B cell (primary cell): ENCODE measurements at regions not wholly inside any gene's neighbourhood (a gene's known extent, or its start where the extent isn't known, plus 50 kb on each side); places are given as distances from the start of the nearest gene placed in this dataset.
A peak's percentile ranks its signal among the peaks of the same experiment; 100 is the strongest.
"Not testable (repeated sequence)": the region's sequence is repeated elsewhere in the genome, so short reads cannot be mapped to it uniquely, and the experiment has no call there.

Experiments
- ATAC-seq: fragments of 200-7000 bp; cut with Tn5 transposase; one replicate; pipeline ENCODE4 v1.10.0; 2021; ENCODE audit warnings: low read depth, mild to moderate bottlenecking, moderate number of reproducible peaks, moderate library complexity
- CTCF ChIA-PET: fragments of 350-600 bp; sonication (Branson Sonifier 250); formaldehyde crosslinking; loops from one replicate; lab custom pipeline; 2021; ENCODE audit warnings: antibody characterized with exemption, inconsistent platforms; lab: Charles Lee
- POLR2A ChIA-PET: fragments of 350-600 bp; sonication (Branson Sonifier 250); formaldehyde crosslinking; loops from one replicate; lab custom pipeline; 2021; ENCODE audit warnings: antibody characterized with exemption; lab: Charles Lee
- DNase-seq: peaks from one replicate; pipeline ENCODE4 v3.0.0; 2013
- H2AFZ ChIP-seq: 2 replicates; pipeline ENCODE4 v1.6.1; 2012; ENCODE audit warnings: mild to moderate bottlenecking, low read depth, low read length; ENCODE audit not compliant: insufficient read depth, poor library complexity, severe bottlenecking
- H3K27ac ChIP-seq, 2 donors: 1 replicate in 1 of 2; 2 replicates in 1 of 2; pipeline ENCODE4 v1.5.1; 2012 to 2013; ENCODE audit warnings: low read length in 2 of 2, mild to moderate bottlenecking in 2 of 2, moderate library complexity in 1 of 2
- H3K27me3 ChIP-seq, 4 experiments: fragments of 200-600 bp in 1 of 4; sonication (generic) in 1 of 4; replicated peaks in 1 of 4; 1 replicate in 2 of 4; 2 replicates in 2 of 4; pipeline versions ENCODE4 v1.6.1 to v1.7.0; 2013 to 2016; ENCODE audit warnings: low read length in 3 of 4, mild to moderate bottlenecking in 2 of 4, mixed read lengths in 1 of 4, moderate library complexity in 1 of 4; ENCODE audit not compliant: insufficient read depth in 4 of 4, control insufficient read depth in 3 of 4; ENCODE audit errors: control extremely low read depth in 1 of 4
- H3K36me3 ChIP-seq, 2 experiments: replicated peaks in 1 of 2; 1 replicate in 1 of 2; 2 replicates in 1 of 2; pipeline versions ENCODE4 v1.6.1 to v1.7.1; 2013; ENCODE audit warnings: low read length in 1 of 2; ENCODE audit not compliant: insufficient read depth in 2 of 2, control insufficient read depth in 1 of 2; ENCODE audit errors: control extremely low read depth in 1 of 2, extremely low read depth in 1 of 2
- H3K4me1 ChIP-seq, 2 donors: fragments of 200-600 bp in 1 of 2; sonication (generic) in 1 of 2; 1 replicate in 1 of 2; 2 replicates in 1 of 2; pipeline versions ENCODE4 v1.5.1 to v1.6.1; 2013 to 2017; ENCODE audit warnings: low read length in 2 of 2; ENCODE audit not compliant: control insufficient read depth in 2 of 2, insufficient read depth in 2 of 2
- H3K4me2 ChIP-seq: replicated peaks from 2 replicates; pipeline ENCODE3; 2012; ENCODE audit warnings: mild to moderate bottlenecking, low read depth, low read length; ENCODE audit not compliant: poor library complexity, severe bottlenecking
- H3K4me3 ChIP-seq, 5 experiments: fragments of 200-600 bp in 1 of 5; sonication (generic) in 1 of 5; 1 replicate in 3 of 5; 2 replicates in 2 of 5; pipeline versions ENCODE4 v1.5.1 to v1.7.0; 2011 to 2016; ENCODE audit warnings: low read length in 4 of 5, mild to moderate bottlenecking in 4 of 5, low read depth in 2 of 5, control low read depth in 1 of 5, moderate library complexity in 1 of 5; ENCODE audit not compliant: insufficient read depth in 1 of 5; ENCODE audit errors: control extremely low read depth in 1 of 5, extremely low read depth in 1 of 5
- H3K79me2 ChIP-seq: fragments of 200-600 bp; sonication (generic); one replicate; pipeline ENCODE4 v1.6.0; 2016; ENCODE audit warnings: low read length; ENCODE audit not compliant: control insufficient read depth, insufficient read depth
- H3K9ac ChIP-seq: fragments of 200-600 bp; sonication (generic); 2 replicates; pipeline ENCODE4 v1.6.1; 2017; ENCODE audit warnings: mild to moderate bottlenecking, low read length, moderate library complexity
- H3K9me3 ChIP-seq, 3 donors: one replicate each; pipeline versions ENCODE4 v1.6.1 to v1.7.1; 2013; ENCODE audit warnings: low read length in 2 of 3; ENCODE audit not compliant: control insufficient read depth in 2 of 3, insufficient read depth in 1 of 3; ENCODE audit errors: control extremely low read depth in 1 of 3
- H4K20me1 ChIP-seq: 2 replicates; pipeline ENCODE4 v1.6.0; 2012; ENCODE audit warnings: mild to moderate bottlenecking, low read length; ENCODE audit not compliant: insufficient read depth, control insufficient read depth, poor library complexity, severe bottlenecking
- H3K27ac Mint-ChIP-seq: one replicate; pipeline ENCODE4 v1.8.0; 2021; ENCODE audit warnings: mixed read lengths
- H3K27me3 Mint-ChIP-seq: one replicate; pipeline ENCODE4 v1.8.0; 2021; ENCODE audit warnings: mixed read lengths
- H3K4me1 Mint-ChIP-seq: one replicate; pipeline ENCODE4 v1.8.0; 2021; ENCODE audit warnings: mixed read lengths
- H3K4me3 Mint-ChIP-seq: one replicate; pipeline ENCODE4 v1.8.0; 2021; ENCODE audit warnings: mixed read lengths
- H3K9me3 Mint-ChIP-seq: one replicate; pipeline ENCODE4 v1.8.0; 2022; ENCODE audit warnings: mixed read lengths; ENCODE audit not compliant: insufficient read depth
- EZH2 ChIP-seq: IDR thresholded peaks from 2 replicates; pipeline ENCODE4 v1.6.1; 2012; ENCODE audit warnings: borderline replicate concordance, low read depth, mild to moderate bottlenecking, moderate library complexity, low read length; ENCODE audit not compliant: insufficient read depth, poor library complexity, severe bottlenecking
- WGBS: methylation state at CpG from one replicate; pipeline ENCODE4 v1.1.5; 2013; ENCODE audit warnings: missing lambda C conversion rate; ENCODE audit not compliant: insufficient coverage; 5-methylcytosine and 5-hydroxymethylcytosine counted together
- intact Hi-C: fragments of 100-400 bp; cut with micrococcal nuclease; formaldehyde crosslinking; loops from one replicate; pipeline ENCODE4 v1.10.0; 2022
- TF ChIP-seq, protein P1 (sequence below): fragments of 200-600 bp; IDR thresholded peaks from one replicate; pipeline ENCODE4 v1.8.0; 2022; ENCODE audit warnings: antibody characterized with exemption, mild to moderate bottlenecking

- 10% methylated on average over 33 of the region's 34 CpGs for WGBS
- peaks cover 49% of the 10 kb centered on the region for H3K27me3 Mint-ChIP-seq
- ATAC-seq: peak; percentile 7
- H2AFZ ChIP-seq: peak overlapping the region; percentile 34
- peaks cover 11 to 15% of the 10 kb centered on the region in 2 donors for H3K4me1 ChIP-seq
- intact Hi-C loops, H3K9me3 ChIP-seq, H3K9me3 Mint-ChIP-seq, H3K36me3 ChIP-seq, POLR2A ChIA-PET, H3K79me2 ChIP-seq, H4K20me1 ChIP-seq, H3K27ac ChIP-seq: not testable (repeated sequence)
- peak; percentile 62 for DNase-seq
- peak overlapping the region; percentile 9 to 55 (median 40) for H3K4me3 ChIP-seq
- peaks cover 23% of the 10 kb centered on the region for H3K4me1 Mint-ChIP-seq
- H3K4me2 ChIP-seq: peak overlapping the region; percentile 57
- peak overlapping the region; percentile 59 for H3K9ac ChIP-seq
- TF ChIP-seq, protein P1, sequence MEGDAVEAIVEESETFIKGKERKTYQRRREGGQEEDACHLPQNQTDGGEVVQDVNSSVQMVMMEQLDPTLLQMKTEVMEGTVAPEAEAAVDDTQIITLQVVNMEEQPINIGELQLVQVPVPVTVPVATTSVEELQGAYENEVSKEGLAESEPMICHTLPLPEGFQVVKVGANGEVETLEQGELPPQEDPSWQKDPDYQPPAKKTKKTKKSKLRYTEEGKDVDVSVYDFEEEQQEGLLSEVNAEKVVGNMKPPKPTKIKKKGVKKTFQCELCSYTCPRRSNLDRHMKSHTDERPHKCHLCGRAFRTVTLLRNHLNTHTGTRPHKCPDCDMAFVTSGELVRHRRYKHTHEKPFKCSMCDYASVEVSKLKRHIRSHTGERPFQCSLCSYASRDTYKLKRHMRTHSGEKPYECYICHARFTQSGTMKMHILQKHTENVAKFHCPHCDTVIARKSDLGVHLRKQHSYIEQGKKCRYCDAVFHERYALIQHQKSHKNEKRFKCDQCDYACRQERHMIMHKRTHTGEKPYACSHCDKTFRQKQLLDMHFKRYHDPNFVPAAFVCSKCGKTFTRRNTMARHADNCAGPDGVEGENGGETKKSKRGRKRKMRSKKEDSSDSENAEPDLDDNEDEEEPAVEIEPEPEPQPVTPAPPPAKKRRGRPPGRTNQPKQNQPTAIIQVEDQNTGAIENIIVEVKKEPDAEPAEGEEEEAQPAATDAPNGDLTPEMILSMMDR: peak; percentile 73
- H3K27ac Mint-ChIP-seq: peak overlapping the region; percentile 54
- H3K4me3 Mint-ChIP-seq: peak overlapping the region; percentile 88
- CTCF ChIA-PET: interaction anchor here (1.0 kb wide), 1 partner anchor 10 kb away, joined by 5 read pairs; no protein-coding TSS in a partner anchor
- peaks cover 0 to 47% (median 17%) of the 10 kb centered on the region in 4 experiments for H3K27me3 ChIP-seq
Observed at GRCh38 chr1:148361427-148362215, 121.5 kb downstream of the PPIAL4G start.

DNA sequence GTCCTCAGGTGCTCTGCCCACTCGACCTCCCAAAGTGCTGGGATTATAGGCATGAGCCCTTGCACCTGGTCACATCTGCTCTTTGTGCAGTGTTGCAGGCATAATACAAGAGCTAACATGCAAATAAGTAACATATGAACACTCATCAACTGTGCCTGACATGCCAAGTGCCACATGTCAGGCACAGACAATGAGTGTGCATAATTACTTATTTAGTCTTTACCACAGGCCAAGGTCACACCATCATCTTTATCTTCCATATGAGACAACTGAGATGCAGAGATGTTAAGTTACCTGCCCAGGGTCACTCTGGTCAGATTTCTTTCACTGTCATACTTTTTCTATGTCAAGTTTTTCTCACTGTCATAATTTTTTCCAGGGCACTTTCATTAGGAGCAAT lies 126.1 kb downstream of the PPIAL4G start:
- peaks cover 14% of the 10 kb centered on the region for H3K4me1 Mint-ChIP-seq
- peaks cover 65% of the 10 kb centered on the region for H3K27me3 Mint-ChIP-seq
- H3K9me3 Mint-ChIP-seq: no peaks in the 10 kb centered on the region
- Histone ChIP-seq H3K36me3 (no peaks in the 10 kb centered on the region), H3K4me2 (no peak overlapping the region), H2AFZ (no peak overlapping the region), H3K27me3 (peaks cover 0 to 77% (median 30%) of the 10 kb centered on the region in 4 experiments), H3K9ac (no peak overlapping the region), H3K79me2 (no peaks in the 10 kb centered on the region), H3K4me3 (no peak overlapping the region), H3K9me3 (peaks cover 0 to 13% (median 0%) of the 10 kb centered on the region in 3 donors), H3K27ac (no peak overlapping the region), H4K20me1 (no peaks in the 10 kb centered on the region), H3K4me1 (peaks cover 27 to 29% of the 10 kb centered on the region in 2 donors)
- ATAC-seq: no peak
- H3K27ac Mint-ChIP-seq: no peak overlapping the region
- TF ChIP-seq EZH2: no peak
- TF ChIP-seq, protein P1: no peak
- ChIA-PET CTCF (interaction anchor here (1.0 kb wide), 1 partner anchor 11 kb away, joined by 4 read pairs; no protein-coding TSS in a partner anchor), POLR2A (no interaction called here)
- no peak overlapping the region for H3K4me3 Mint-ChIP-seq
- intact Hi-C loops: no loop called here
- WGBS: 60% methylated on average over 1 of the region's 1 CpG
- DNase-seq: no peak
